ENCODE measurements at regions not wholly inside any gene's neighbourhood (a gene's known extent, or its start where the extent isn't known, plus 50 kb on each side); places are given as distances from the start of the nearest gene placed in this dataset.

GRCh38 chr2:221779614-221780067 lies 207.5 kb upstream of the EPHA4 start:
- Histone ChIP-seq H4K91ac (replicated peaks; ENCODE audit: insufficient read length, low read length) (no peak overlapping the region), H3K27me3 (replicated peaks in 1 of 4; ENCODE audit: control insufficient read depth in 3 of 4, extremely low read depth in 1 of 4, insufficient read depth in 3 of 4, low read length in 3 of 4) (no peaks in the 10 kb centered on the region), H3K36me3 (ENCODE audit: control insufficient read depth in 2 of 4, insufficient read depth in 4 of 4, low read length in 3 of 4) (no peaks in the 10 kb centered on the region), H3K79me2 (ENCODE audit: control insufficient read depth in 1 of 2, insufficient read depth in 2 of 2, low read length in 2 of 2) (no peaks in the 10 kb centered on the region), H2BK5ac (ENCODE audit: low read depth, low read length) (peak overlapping the region; percentile 1; the same call in 1 of the 2 replicates), H2AFZ (ENCODE audit: low read length) (peak overlapping the region; percentile 34; the same call in 1 of the 2 replicates), H4K8ac (ENCODE audit: extremely low read depth, insufficient read depth, low read length) (no peak overlapping the region), H3K27ac (ENCODE audit: low read depth, low read length) (no peak overlapping the region), H3K23ac (ENCODE audit: insufficient read length) (no peak overlapping the region), H3K4ac (replicated peaks; ENCODE audit: insufficient read length, low read depth, low read length) (no peak overlapping the region), H3K4me3 (ENCODE audit: extremely low read depth in 1 of 4, insufficient read depth in 2 of 4, low read depth in 3 of 4, low read length in 4 of 4) (no peak overlapping the region), H4K5ac (ENCODE audit: insufficient read length, low read depth, low read length) (no peak overlapping the region), H2BK120ac (replicated peaks; ENCODE audit: low read depth, low read length) (no peak overlapping the region), H4K20me1 (replicated peaks in 1 of 2; ENCODE audit: control insufficient read depth in 1 of 2, insufficient read depth in 2 of 2, low read length in 2 of 2) (no peaks in the 10 kb centered on the region), H2BK15ac (ENCODE audit: low read length) (no peak overlapping the region), H3K14ac (ENCODE audit: insufficient read length) (no peak overlapping the region), H3K4me2 (ENCODE audit: insufficient read depth in 1 of 2, low read depth in 2 of 2, low read length in 2 of 2) (no peak overlapping the region), H2BK20ac (ENCODE audit: low read length) (no peak overlapping the region), H3K9ac (replicated peaks in 1 of 4; ENCODE audit: extremely low read depth in 1 of 4, low read depth in 3 of 4, low read length in 3 of 4) (no peak overlapping the region), H2BK12ac (ENCODE audit: low read depth, low read length) (0 out of 2 replicates have a peak overlapping the region, but pooled peaks have one; percentile 70), H3K56ac (replicated peaks; ENCODE audit: insufficient read length, low read depth, low read length) (no peak overlapping the region), H3K79me1 (ENCODE audit: low read depth, low read length) (no peaks in the 10 kb centered on the region), H3K18ac (ENCODE audit: extremely low read depth, low read length) (no peak overlapping the region), H3K23me2 (ENCODE audit: low read depth, low read length) (no peaks in the 10 kb centered on the region), H2AK5ac (ENCODE audit: low read depth, low read length) (no peak overlapping the region), H3K4me1 (replicated peaks in 1 of 4; ENCODE audit: control insufficient read depth in 3 of 4, insufficient read depth in 4 of 4, low read length in 3 of 4) (peaks cover 1 to 7% (median 3%) of the 10 kb centered on the region in 4 experiments; a peak in 3 of 7 replicates), H3K9me3 (ENCODE audit: insufficient read depth in 2 of 2, low read depth in 1 of 2, low read length in 1 of 2) (0 out of 4 replicates have a peak, but pooled peaks cover 0 to 2% of the 10 kb centered on the region in 2 experiments)
- no peak for DNase-seq (ENCODE audit: low read depth in 1 of 2, low spot score in 2 of 2)
- FAIRE-seq: no peak
- CTCF ChIA-PET (ENCODE audit: partially characterized antibody): interaction anchor here (0.6 kb wide), 1 partner anchor 259 kb away, joined by 3 read pairs; no protein-coding TSS in a partner anchor
- WGBS, 2 experiments (ENCODE audit: extremely low coverage in 1 of 2, insufficient coverage in 1 of 2, insufficient read length in 1 of 2, insufficient replicate concordance in 2 of 2, low coverage in 1 of 2, low lambda C conversion rate in 2 of 2, missing lambda C conversion rate in 1 of 2): 84% methylated on average over 4 of the region's 4 CpGs; no CpG with 5 or more reads in 1 of the 2 experiments
- POLR2A ChIA-PET (ENCODE audit: partially characterized antibody): no interaction called here
- TF ChIP-seq SIRT6 (IDR thresholded peaks at IDR 0.05; ENCODE audit: low read length) (no peak), POU5F1 (IDR thresholded peaks at IDR 0.05; ENCODE audit: low read depth, low read length) (no peak), SP2 (IDR thresholded peaks at IDR 0.05; ENCODE audit: low read length) (no peak), EZH2 (IDR thresholded peaks at IDR 0.05; ENCODE audit: low read depth, low read length, severe bottlenecking) (no peak), RXRA (IDR thresholded peaks at IDR 0.05; ENCODE audit: insufficient read depth, low read depth, low read length) (no peak), BRCA1 (IDR thresholded peaks at IDR 0.05; ENCODE audit: low read depth, low read length) (no peak), CREB1 (IDR thresholded peaks at IDR 0.05) (no peak), JUN (IDR thresholded peaks at IDR 0.05; ENCODE audit: low read depth, low read length) (no peak), SUZ12 (IDR thresholded peaks at IDR 0.05; ENCODE audit: low read length) (no peak), GTF2F1 (IDR thresholded peaks at IDR 0.05; ENCODE audit: borderline replicate concordance, low read depth, low read length) (no peak), YY1 (IDR thresholded peaks at IDR 0.05; ENCODE audit: low read depth, low read length) (no peak), USF2 (IDR thresholded peaks at IDR 0.05; ENCODE audit: low read length) (no peak), CBX5 (IDR thresholded peaks at IDR 0.05; ENCODE audit: low read depth, low read length) (no peak), CHD1 (IDR thresholded peaks at IDR 0.05; ENCODE audit: low read depth, low read length) (no peak), SP1 (IDR thresholded peaks at IDR 0.05; ENCODE audit: low read depth, low read length) (no peak)

Measured in H1 (cell line).